GM12891 (cell line): ENCODE measurements at regions not wholly inside any gene's neighbourhood (a gene's known extent, or its start where the extent isn't known, plus 50 kb on each side); places are given as distances from the start of the nearest gene placed in this dataset.

Experiments used
- POLR2A ChIP-seq: IDR thresholded peaks from 2 replicates; pipeline ENCODE4 v1.6.1; 2011; ENCODE audit warnings: low read depth, low read length, control low read depth
- POLR2AphosphoS5 ChIP-seq: IDR thresholded peaks from 2 replicates; pipeline ENCODE4 v1.6.1; 2011; ENCODE audit warnings: low read depth, low read length, control low read depth
- TAF1 ChIP-seq: IDR thresholded peaks from 2 replicates; pipeline ENCODE4 v1.6.1; 2011; ENCODE audit warnings: low read depth, low read length, control low read depth

DNA sequence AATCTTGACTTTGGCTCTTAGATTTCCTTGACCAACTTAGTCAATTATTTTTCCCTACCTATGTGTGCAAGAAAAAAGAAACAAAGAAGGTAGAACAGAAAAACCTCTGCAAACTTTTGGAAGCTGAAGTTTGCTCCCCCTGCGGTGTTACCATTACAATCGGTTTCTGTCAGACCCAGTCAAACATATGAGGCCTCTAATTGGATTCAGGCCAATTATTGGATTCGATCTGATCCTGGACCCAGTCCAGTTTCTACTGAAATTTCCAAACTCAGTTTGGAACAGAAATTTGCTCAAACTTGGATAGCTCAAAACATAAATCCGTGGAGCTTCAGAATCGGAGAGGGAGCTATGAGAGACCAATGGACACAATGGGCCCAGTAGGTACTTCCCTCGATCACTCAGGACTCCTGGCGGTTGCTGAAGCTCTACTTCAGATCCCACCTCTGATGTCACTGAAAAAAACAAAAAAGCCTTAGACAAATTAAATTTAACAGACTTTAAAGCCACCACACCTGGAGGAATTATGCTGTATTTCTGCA is 523.9 kb downstream of the DMRTA1 start:
- TF ChIP-seq TAF1: no peak
- no peak for TF ChIP-seq POLR2AphosphoS5
- TF ChIP-seq POLR2A: no peak
